SK-N-SH treated with all-trans-retinoic acid at 6 μM for 48 hours (cell line): ENCODE measurements at regions not wholly inside any gene's neighbourhood (a gene's known extent, or its start where the extent isn't known, plus 50 kb on each side); places are given as distances from the start of the nearest gene placed in this dataset.

Experiments used
- ATAC-seq: fragments of 200-7000 bp; cut with Tn5 transposase; 3 replicates; pipeline ENCODE4 v1.9.1; 2020; ENCODE audit warnings: mild to moderate bottlenecking, moderate library complexity
- ARNTL ChIP-seq: fragments of 450-650 bp; formaldehyde crosslinking; IDR thresholded peaks from 2 replicates; pipeline ENCODE4 v1.5.0; 2020; ENCODE audit warnings: low read depth, mild to moderate bottlenecking, moderate library complexity, borderline replicate concordance
- BACH2 ChIP-seq: fragments of 250-450 bp; sonication (Bioruptor Pico); IDR thresholded peaks from 2 replicates; pipeline ENCODE4 v1.9.0; 2021; ENCODE audit warnings: mild to moderate bottlenecking, borderline replicate concordance
- CREB5 ChIP-seq: fragments of 250-450 bp; sonication (Bioruptor Pico); IDR thresholded peaks from 2 replicates; pipeline ENCODE4 v1.5.1; 2020; ENCODE audit warnings: low read depth, mild to moderate bottlenecking, moderate library complexity
- CSDC2 ChIP-seq: fragments of 250-450 bp; sonication (Bioruptor Pico); IDR thresholded peaks from 2 replicates; pipeline ENCODE4 v1.5.0; 2020; ENCODE audit warnings: mild to moderate bottlenecking, moderate library complexity
- ESRRG ChIP-seq: fragments of 250-450 bp; sonication (Bioruptor Pico); IDR thresholded peaks from 2 replicates; pipeline ENCODE4 v1.6.1; 2021; ENCODE audit warnings: mild to moderate bottlenecking
- GLIS3 ChIP-seq: fragments of 250-450 bp; sonication (Bioruptor Pico); IDR thresholded peaks from 2 replicates; pipeline ENCODE4 v1.5.0; 2020; ENCODE audit warnings: mild to moderate bottlenecking, moderate library complexity
- ISL1 ChIP-seq: fragments of 250-450 bp; sonication (Bioruptor Pico); IDR thresholded peaks from 2 replicates; pipeline ENCODE4 v2.1.2; 2022; ENCODE audit warnings: mild to moderate bottlenecking, moderate library complexity
- OSR1 ChIP-seq: fragments of 250-450 bp; sonication (Bioruptor Pico); IDR thresholded peaks from 2 replicates; pipeline ENCODE4 v1.8.0; 2022; ENCODE audit warnings: moderate library complexity, mild to moderate bottlenecking, inconsistent platforms
- PATZ1 ChIP-seq: fragments of 250-450 bp; sonication (Bioruptor Pico); IDR thresholded peaks from 2 replicates; pipeline ENCODE4 v1.8.0; 2020; ENCODE audit warnings: mild to moderate bottlenecking, moderate library complexity, borderline replicate concordance
- PPARA ChIP-seq: fragments of 250-450 bp; sonication (Bioruptor Pico); IDR thresholded peaks from 2 replicates; pipeline ENCODE4 v1.5.0; 2020; ENCODE audit warnings: mild to moderate bottlenecking, borderline replicate concordance
- RARB ChIP-seq: fragments of 250-450 bp; sonication (Bioruptor Pico); IDR thresholded peaks from 2 replicates; pipeline ENCODE4 v1.8.0; 2021; ENCODE audit warnings: mild to moderate bottlenecking, moderate library complexity
- SNAI2 ChIP-seq: fragments of 250-450 bp; sonication (Bioruptor Pico); IDR thresholded peaks from 2 replicates; pipeline ENCODE4 v1.5.0; 2020; ENCODE audit warnings: mild to moderate bottlenecking, moderate library complexity
- TCF4 ChIP-seq: fragments of 250-450 bp; sonication (Bioruptor Pico); IDR thresholded peaks from 2 replicates; pipeline ENCODE4 v1.8.0; 2021; ENCODE audit warnings: mild to moderate bottlenecking, moderate library complexity, borderline replicate concordance
- TOX ChIP-seq: fragments of 250-450 bp; sonication (Bioruptor Pico); IDR thresholded peaks from 2 replicates; pipeline ENCODE4 v1.8.0; 2021; ENCODE audit warnings: mild to moderate bottlenecking, moderate library complexity, borderline replicate concordance
- ZC3H10 ChIP-seq: fragments of 250-450 bp; sonication (Bioruptor Pico); IDR thresholded peaks from 2 replicates; pipeline ENCODE4 v1.5.1; 2021; ENCODE audit warnings: mild to moderate bottlenecking, moderate library complexity
- ZFP3 ChIP-seq: fragments of 250-450 bp; sonication (Bioruptor Pico); IDR thresholded peaks from 2 replicates; pipeline ENCODE4 v1.5.0; 2020; ENCODE audit warnings: mild to moderate bottlenecking, moderate library complexity
- ZFP30 ChIP-seq: fragments of 450-650 bp; formaldehyde crosslinking; IDR thresholded peaks from 2 replicates; pipeline ENCODE4 v1.5.0; 2022; ENCODE audit warnings: mild to moderate bottlenecking, moderate library complexity
- ZNF565 ChIP-seq: fragments of 450-650 bp; formaldehyde crosslinking; conservative IDR thresholded peaks from 2 replicates; pipeline ENCODE4 v1.5.0; 2020; ENCODE audit warnings: low read depth, mild to moderate bottlenecking, moderate library complexity
- ZNF70 ChIP-seq: fragments of 450-650 bp; formaldehyde crosslinking; IDR thresholded peaks from 2 replicates; pipeline ENCODE4 v1.5.0; 2020; ENCODE audit warnings: mild to moderate bottlenecking, moderate library complexity
- ZNF8 ChIP-seq: fragments of 450-650 bp; formaldehyde crosslinking; IDR thresholded peaks from 2 replicates; pipeline ENCODE4 v1.5.0; 2020; ENCODE audit warnings: mild to moderate bottlenecking, moderate library complexity
- TF ChIP-seq, protein P1 (sequence below): fragments of 250-450 bp; sonication (Bioruptor Pico); IDR thresholded peaks from 2 replicates; pipeline ENCODE4 v1.5.1; 2021; ENCODE audit warnings: mild to moderate bottlenecking, moderate library complexity
- TF ChIP-seq, protein P2 (sequence below): fragments of 250-450 bp; sonication (Bioruptor Pico); IDR thresholded peaks from 2 replicates; pipeline ENCODE4 v1.8.0; 2021; ENCODE audit warnings: low read depth, mild to moderate bottlenecking, moderate library complexity, borderline replicate concordance

DNA sequence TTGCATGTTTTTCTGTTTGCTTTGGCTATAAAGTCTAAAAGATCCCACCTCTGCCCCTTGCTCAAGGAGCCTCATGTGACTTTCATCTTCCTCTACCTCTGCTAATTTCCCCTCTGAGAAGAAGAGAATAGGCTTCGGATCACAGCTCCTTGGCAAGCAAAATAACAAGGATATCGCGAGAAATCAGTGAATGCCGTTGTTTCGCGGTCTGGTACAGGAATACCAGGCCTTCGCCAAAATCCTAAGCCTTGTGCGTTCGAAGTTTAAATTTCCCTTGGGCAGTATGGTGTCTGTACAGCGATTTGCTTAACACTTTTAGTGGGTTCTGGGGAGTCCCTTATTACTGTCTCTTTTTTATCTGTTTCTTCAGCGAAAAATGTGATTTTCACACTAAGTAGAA, 142.3 kb downstream of the IRF8 start:
- no peak for TF ChIP-seq OSR1
- no peak for TF ChIP-seq BACH2 (CRISPR knock-in tag)
- no peak for TF ChIP-seq TCF4 (CRISPR knock-in tag)
- ATAC-seq: no peak

GRCh38 chr16:86041807-86042206, 142.8 kb downstream of the IRF8 start:
- TF ChIP-seq BACH2 (CRISPR knock-in tag) (no peak), ZC3H10 (CRISPR knock-in tag) (no peak), ARNTL (CRISPR knock-in tag) (no peak), ZNF565 (CRISPR knock-in tag) (no peak), ISL1 (CRISPR knock-in tag) (no peak), CREB5 (CRISPR knock-in tag) (no peak), TOX (no peak), ESRRG (no peak), ZNF8 (CRISPR knock-in tag) (no peak), RARB (CRISPR knock-in tag) (no peak), PATZ1 (CRISPR knock-in tag) (no peak), ZFP30 (no peak), TCF4 (CRISPR knock-in tag) (no peak), PPARA (no peak), CSDC2 (CRISPR knock-in tag) (no peak), GLIS3 (CRISPR knock-in tag) (no peak)
- TF ChIP-seq, all 23 proteins: peak for 0
- no peak for ATAC-seq

- TF ChIP-seq TOX (no peak), GLIS3 (CRISPR knock-in tag) (no peak), CSDC2 (CRISPR knock-in tag) (no peak), OSR1 (no peak), ESRRG (no peak), BACH2 (CRISPR knock-in tag) (no peak), ZNF8 (CRISPR knock-in tag) (no peak), CREB5 (CRISPR knock-in tag) (no peak), ZFP3 (CRISPR knock-in tag) (no peak), SNAI2 (CRISPR knock-in tag) (no peak), PATZ1 (CRISPR knock-in tag) (no peak), ZNF70 (CRISPR knock-in tag) (no peak), PPARA (no peak), TCF4 (CRISPR knock-in tag) (no peak), ARNTL (CRISPR knock-in tag) (no peak), ZFP30 (no peak), ZC3H10 (CRISPR knock-in tag) (no peak)
- TF ChIP-seq, protein P1, sequence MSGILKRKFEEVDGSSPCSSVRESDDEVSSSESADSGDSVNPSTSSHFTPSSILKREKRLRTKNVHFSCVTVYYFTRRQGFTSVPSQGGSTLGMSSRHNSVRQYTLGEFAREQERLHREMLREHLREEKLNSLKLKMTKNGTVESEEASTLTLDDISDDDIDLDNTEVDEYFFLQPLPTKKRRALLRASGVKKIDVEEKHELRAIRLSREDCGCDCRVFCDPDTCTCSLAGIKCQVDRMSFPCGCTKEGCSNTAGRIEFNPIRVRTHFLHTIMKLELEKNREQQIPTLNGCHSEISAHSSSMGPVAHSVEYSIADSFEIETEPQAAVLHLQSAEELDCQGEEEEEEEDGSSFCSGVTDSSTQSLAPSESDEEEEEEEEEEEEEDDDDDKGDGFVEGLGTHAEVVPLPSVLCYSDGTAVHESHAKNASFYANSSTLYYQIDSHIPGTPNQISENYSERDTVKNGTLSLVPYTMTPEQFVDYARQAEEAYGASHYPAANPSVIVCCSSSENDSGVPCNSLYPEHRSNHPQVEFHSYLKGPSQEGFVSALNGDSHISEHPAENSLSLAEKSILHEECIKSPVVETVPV: no peak
- TF ChIP-seq, protein P2, sequence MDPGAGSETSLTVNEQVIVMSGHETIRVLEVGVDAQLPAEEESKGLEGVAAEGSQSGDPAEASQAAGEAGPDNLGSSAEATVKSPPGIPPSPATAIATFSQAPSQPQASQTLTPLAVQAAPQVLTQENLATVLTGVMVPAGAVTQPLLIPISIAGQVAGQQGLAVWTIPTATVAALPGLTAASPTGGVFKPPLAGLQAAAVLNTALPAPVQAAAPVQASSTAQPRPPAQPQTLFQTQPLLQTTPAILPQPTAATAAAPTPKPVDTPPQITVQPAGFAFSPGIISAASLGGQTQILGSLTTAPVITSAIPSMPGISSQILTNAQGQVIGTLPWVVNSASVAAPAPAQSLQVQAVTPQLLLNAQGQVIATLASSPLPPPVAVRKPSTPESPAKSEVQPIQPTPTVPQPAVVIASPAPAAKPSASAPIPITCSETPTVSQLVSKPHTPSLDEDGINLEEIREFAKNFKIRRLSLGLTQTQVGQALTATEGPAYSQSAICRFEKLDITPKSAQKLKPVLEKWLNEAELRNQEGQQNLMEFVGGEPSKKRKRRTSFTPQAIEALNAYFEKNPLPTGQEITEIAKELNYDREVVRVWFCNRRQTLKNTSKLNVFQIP (CRISPR knock-in tag): no peak
- ATAC-seq: no peak
These were observed 143.4 kb downstream of the IRF8 start for GRCh38 chr16:86042393-86042792.
